ENCODE measurements at regions not wholly inside any gene's neighbourhood (a gene's known extent, or its start where the extent isn't known, plus 50 kb on each side); places are given as distances from the start of the nearest gene placed in this dataset.

DNA sequence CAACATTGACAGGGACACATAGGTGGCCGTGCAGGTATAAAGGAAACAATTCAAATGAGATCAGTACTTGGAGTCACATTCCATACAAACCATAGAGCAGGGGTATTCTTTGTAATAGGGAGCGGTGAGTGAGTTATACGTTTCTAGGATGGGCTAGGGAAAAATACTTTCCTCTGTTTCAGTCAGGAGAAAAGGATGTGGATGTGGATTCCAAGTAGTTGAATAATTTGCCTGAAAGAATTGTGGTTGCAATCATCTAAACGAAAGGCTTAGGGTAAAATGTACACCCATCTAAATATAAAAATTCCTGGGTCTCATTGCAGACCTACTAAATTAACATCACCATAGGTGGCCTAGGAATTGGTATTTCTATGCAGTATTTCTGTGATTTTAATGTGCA, 270.7 kb upstream of the IGFBP3 start:
- TF ChIP-seq, protein P1, sequence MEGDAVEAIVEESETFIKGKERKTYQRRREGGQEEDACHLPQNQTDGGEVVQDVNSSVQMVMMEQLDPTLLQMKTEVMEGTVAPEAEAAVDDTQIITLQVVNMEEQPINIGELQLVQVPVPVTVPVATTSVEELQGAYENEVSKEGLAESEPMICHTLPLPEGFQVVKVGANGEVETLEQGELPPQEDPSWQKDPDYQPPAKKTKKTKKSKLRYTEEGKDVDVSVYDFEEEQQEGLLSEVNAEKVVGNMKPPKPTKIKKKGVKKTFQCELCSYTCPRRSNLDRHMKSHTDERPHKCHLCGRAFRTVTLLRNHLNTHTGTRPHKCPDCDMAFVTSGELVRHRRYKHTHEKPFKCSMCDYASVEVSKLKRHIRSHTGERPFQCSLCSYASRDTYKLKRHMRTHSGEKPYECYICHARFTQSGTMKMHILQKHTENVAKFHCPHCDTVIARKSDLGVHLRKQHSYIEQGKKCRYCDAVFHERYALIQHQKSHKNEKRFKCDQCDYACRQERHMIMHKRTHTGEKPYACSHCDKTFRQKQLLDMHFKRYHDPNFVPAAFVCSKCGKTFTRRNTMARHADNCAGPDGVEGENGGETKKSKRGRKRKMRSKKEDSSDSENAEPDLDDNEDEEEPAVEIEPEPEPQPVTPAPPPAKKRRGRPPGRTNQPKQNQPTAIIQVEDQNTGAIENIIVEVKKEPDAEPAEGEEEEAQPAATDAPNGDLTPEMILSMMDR (IDR thresholded peaks at IDR 0.05) = no peak
- no peak for TF ChIP-seq POLR2A (IDR thresholded peaks at IDR 0.05)
